Osteoblast (primary cell): ENCODE measurements at regions not wholly inside any gene's neighbourhood (a gene's known extent, or its start where the extent isn't known, plus 50 kb on each side); places are given as distances from the start of the nearest gene placed in this dataset.

Experiments used
- DNase-seq: peaks from one replicate; pipeline ENCODE4 v3.0.0; 2011; ENCODE audit warnings: low spot score, mixed read lengths; ENCODE audit not compliant: insufficient read length; ENCODE audit errors: missing footprints
- H2AFZ ChIP-seq: 2 replicates; pipeline ENCODE4 v1.6.0; 2011; ENCODE audit warnings: mild to moderate bottlenecking, low read length
- H3K27ac ChIP-seq: 2 replicates; pipeline ENCODE4 v1.5.1; 2011; ENCODE audit warnings: mild to moderate bottlenecking, low read depth, low read length, moderate library complexity
- H3K27me3 ChIP-seq: 2 replicates; pipeline ENCODE4 v1.6.0; 2012; ENCODE audit warnings: mild to moderate bottlenecking, control low read depth, inconsistent platforms, low read length, moderate library complexity; ENCODE audit not compliant: insufficient read depth
- H3K36me3 ChIP-seq: 2 replicates; pipeline ENCODE4 v1.5.1; 2011; ENCODE audit warnings: mild to moderate bottlenecking, low read length, control low read depth, moderate library complexity; ENCODE audit not compliant: insufficient read depth
- H3K4me1 ChIP-seq: 2 replicates; pipeline ENCODE4 v1.5.1; 2011; ENCODE audit warnings: mild to moderate bottlenecking, low read length, control low read depth, moderate library complexity; ENCODE audit not compliant: insufficient read depth
- H3K4me2 ChIP-seq: 2 replicates; pipeline ENCODE4 v1.6.0; 2011; ENCODE audit warnings: mild to moderate bottlenecking, low read length; ENCODE audit not compliant: insufficient read depth
- H3K4me3 ChIP-seq: fragments of 200-600 bp; sonication (generic); 3 replicates; pipeline ENCODE4 v1.5.1; 2012; ENCODE audit warnings: mild to moderate bottlenecking, low read length, inconsistent platforms; ENCODE audit not compliant: insufficient read depth
- H3K79me2 ChIP-seq: 2 replicates; pipeline ENCODE4 v1.6.0; 2012; ENCODE audit warnings: mild to moderate bottlenecking, low read length, control low read depth, inconsistent platforms; ENCODE audit not compliant: insufficient read depth
- H3K9me3 ChIP-seq: 2 replicates; pipeline ENCODE4 v1.5.1; 2011; ENCODE audit warnings: low read depth, low read length, control low read depth
- H4K20me1 ChIP-seq: 2 replicates; pipeline ENCODE4 v1.6.0; 2012; ENCODE audit warnings: mild to moderate bottlenecking, low read length, control low read depth; ENCODE audit not compliant: insufficient read depth
- CTCF ChIP-seq: IDR thresholded peaks from 2 replicates; pipeline ENCODE4 v1.5.1; 2011; ENCODE audit warnings: mild to moderate bottlenecking, low read depth, low read length, moderate library complexity; ENCODE audit errors: extremely low read depth

DNA sequence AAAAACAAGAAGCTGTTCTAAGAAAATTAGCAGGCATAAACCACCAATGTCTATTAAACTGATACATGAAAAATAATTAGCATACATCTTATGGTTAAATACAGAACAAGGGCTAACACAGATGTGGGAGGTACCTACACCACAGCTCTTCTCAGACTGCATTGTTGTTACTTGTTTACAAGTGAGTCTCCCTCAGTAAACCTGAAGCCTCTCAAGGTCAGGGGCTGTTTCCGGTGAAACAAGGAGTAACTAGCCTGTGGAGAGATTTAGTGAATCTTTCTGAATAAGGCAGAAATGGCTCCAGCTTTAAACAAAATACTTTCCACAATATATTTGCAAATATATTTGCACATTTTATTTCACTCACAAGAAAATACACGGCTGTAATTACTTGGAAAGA lies 244.0 kb downstream of the FIGN start:
- Histone ChIP-seq H3K27me3 (no peaks in the 10 kb centered on the region), H2AFZ (no peak overlapping the region), H3K9me3 (no peaks in the 10 kb centered on the region), H3K4me3 (no peak overlapping the region), H3K79me2 (no peaks in the 10 kb centered on the region), H3K4me2 (no peak overlapping the region), H3K4me1 (no peaks in the 10 kb centered on the region), H3K36me3 (no peaks in the 10 kb centered on the region), H4K20me1 (no peaks in the 10 kb centered on the region), H3K27ac (no peak overlapping the region)
- no peak for DNase-seq
- no peak for TF ChIP-seq CTCF

DNA sequence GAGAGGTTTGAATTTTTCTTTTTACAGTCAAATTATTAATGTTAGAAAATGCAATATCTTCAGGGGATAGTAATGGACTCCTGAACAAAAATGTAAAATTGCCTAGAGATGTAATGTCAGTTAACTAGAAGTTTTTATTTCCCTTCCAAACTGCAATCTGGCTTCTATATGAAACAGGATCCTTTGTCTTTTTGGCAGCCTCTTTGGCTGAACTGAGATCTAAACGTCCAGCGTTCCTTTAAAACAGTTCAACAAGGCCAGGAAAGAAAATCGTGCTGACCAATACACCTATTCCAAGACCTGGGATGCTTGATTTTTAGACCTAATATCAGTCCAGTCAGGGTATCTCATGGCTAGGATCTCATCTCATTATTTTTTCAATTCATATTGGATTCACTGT lies 245.5 kb downstream of the FIGN start:
- no peaks in the 10 kb centered on the region for H3K27me3 ChIP-seq
- H3K4me1 ChIP-seq = no peaks in the 10 kb centered on the region
- no peak for DNase-seq
- no peaks in the 10 kb centered on the region for H3K9me3 ChIP-seq
- no peak overlapping the region for H2AFZ ChIP-seq
- no peak overlapping the region for H3K4me2 ChIP-seq
- H4K20me1 ChIP-seq = no peaks in the 10 kb centered on the region
- no peaks in the 10 kb centered on the region for H3K79me2 ChIP-seq
- no peak overlapping the region for H3K27ac ChIP-seq
- H3K4me3 ChIP-seq = no peak overlapping the region
- no peaks in the 10 kb centered on the region for H3K36me3 ChIP-seq
- TF ChIP-seq CTCF = no peak

DNA sequence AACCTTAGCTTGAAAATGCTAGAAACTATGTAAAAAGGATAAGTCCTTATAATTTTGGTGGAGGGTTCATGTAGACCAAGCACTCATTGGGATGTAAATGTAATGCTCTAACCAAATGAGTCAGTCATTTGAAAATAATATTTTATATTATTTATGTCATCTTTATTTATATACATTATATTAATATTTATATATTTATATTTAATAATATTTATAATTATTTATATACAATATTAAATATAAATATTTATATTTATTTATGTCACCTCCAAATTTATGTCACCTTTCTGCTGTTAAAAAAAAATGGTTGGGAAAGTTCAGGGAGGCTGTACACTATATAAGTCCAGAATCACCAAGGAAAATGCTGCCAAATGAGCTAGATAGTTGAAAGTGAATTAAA lies 254.3 kb downstream of the FIGN start:
- Histone ChIP-seq H3K9me3 (no peaks in the 10 kb centered on the region), H3K4me1 (no peaks in the 10 kb centered on the region), H3K4me3 (no peak overlapping the region), H3K4me2 (no peak overlapping the region), H4K20me1 (no peaks in the 10 kb centered on the region), H2AFZ (no peak overlapping the region), H3K36me3 (no peaks in the 10 kb centered on the region), H3K27ac (no peak overlapping the region), H3K27me3 (no peaks in the 10 kb centered on the region), H3K79me2 (no peaks in the 10 kb centered on the region)
- no peak for DNase-seq
- no peak for TF ChIP-seq CTCF

DNA sequence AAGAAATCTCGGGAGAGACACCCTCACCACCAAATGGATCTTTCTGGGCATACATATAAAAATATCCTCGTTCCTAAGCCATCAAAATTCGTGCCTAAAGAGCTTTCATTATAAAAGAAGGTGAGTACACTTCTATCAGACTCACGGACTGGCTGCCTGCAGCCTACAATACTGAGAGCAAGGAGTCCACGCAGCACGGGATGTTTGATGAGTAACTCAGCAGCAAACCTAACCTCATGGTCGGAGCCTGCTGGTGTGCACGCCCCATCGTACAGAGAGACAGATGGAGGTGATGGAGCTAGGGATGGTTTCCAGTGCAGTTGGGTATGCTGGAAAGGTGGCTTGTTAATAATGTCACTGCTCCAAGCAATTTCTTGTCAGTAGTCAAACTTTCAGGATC lies 256.2 kb downstream of the FIGN start:
- DNase-seq = no peak
- Histone ChIP-seq H3K79me2 (no peaks in the 10 kb centered on the region), H3K4me2 (no peak overlapping the region), H3K9me3 (no peaks in the 10 kb centered on the region), H3K4me3 (no peak overlapping the region), H3K36me3 (no peaks in the 10 kb centered on the region), H3K27ac (no peak overlapping the region), H4K20me1 (no peaks in the 10 kb centered on the region), H3K4me1 (no peaks in the 10 kb centered on the region), H3K27me3 (no peaks in the 10 kb centered on the region), H2AFZ (no peak overlapping the region)
- no peak for TF ChIP-seq CTCF
